Epithelial cell of esophagus (primary cell): ENCODE measurements at regions not wholly inside any gene's neighbourhood (a gene's known extent, or its start where the extent isn't known, plus 50 kb on each side); places are given as distances from the start of the nearest gene placed in this dataset.

ENCODE experiments used
- DNase-seq: peaks from one replicate; pipeline ENCODE4 v3.0.0; 2010; ENCODE audit warnings: low read depth
- H3K4me3 ChIP-seq: 2 replicates; pipeline ENCODE4 v1.5.1; 2011; ENCODE audit warnings: mild to moderate bottlenecking, low read length, control low read depth
- TF ChIP-seq, protein P1 (sequence below): IDR thresholded peaks from 2 replicates; pipeline ENCODE4 v1.5.1; 2011; ENCODE audit warnings: low read depth, mild to moderate bottlenecking, low read length, control low read depth, inconsistent platforms; ENCODE audit not compliant: insufficient read depth; ENCODE audit errors: missing control alignments

DNA sequence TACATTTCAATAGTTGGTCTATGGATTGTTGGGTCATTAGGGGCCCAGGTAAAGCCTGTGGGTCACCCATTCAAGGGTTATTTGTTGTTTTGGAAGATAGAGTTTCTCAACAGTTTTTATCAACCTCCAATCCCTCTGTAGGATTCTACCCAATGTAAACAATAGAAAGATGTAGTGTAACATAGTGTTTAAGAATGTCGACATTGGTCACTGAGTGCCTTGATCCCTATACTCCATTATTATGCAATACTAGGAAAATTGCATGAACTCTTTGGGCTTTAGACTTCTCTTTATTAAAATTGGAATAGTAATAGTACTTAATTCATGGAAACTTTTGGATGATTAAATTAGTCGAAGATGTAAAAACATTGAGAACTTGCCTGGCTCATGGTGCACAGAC, 292.1 kb downstream of the GPD2 start:
- TF ChIP-seq, protein P1, sequence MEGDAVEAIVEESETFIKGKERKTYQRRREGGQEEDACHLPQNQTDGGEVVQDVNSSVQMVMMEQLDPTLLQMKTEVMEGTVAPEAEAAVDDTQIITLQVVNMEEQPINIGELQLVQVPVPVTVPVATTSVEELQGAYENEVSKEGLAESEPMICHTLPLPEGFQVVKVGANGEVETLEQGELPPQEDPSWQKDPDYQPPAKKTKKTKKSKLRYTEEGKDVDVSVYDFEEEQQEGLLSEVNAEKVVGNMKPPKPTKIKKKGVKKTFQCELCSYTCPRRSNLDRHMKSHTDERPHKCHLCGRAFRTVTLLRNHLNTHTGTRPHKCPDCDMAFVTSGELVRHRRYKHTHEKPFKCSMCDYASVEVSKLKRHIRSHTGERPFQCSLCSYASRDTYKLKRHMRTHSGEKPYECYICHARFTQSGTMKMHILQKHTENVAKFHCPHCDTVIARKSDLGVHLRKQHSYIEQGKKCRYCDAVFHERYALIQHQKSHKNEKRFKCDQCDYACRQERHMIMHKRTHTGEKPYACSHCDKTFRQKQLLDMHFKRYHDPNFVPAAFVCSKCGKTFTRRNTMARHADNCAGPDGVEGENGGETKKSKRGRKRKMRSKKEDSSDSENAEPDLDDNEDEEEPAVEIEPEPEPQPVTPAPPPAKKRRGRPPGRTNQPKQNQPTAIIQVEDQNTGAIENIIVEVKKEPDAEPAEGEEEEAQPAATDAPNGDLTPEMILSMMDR: no peak
- DNase-seq: no peak
- no peak overlapping the region for H3K4me3 ChIP-seq

DNA sequence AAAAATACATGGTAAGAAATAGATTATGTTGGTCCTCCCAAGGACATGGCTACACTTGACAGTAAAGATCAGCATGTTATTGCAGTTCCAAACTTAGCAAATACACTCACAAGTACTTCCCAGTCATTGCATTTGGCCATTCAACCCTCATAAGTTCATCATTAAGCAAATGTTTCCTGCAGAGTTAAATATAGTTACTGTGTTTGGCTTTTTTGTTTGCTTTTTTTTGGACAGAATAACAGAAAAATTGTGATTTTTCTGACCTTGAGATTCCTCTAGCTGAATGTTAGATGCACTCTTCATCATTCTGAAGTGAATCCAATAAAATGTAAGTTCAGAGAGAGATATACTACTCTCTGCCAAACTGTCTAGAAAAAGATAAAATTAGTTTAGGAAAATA, 295.3 kb downstream of the GPD2 start:
- H3K4me3 ChIP-seq: no peak overlapping the region

DNA sequence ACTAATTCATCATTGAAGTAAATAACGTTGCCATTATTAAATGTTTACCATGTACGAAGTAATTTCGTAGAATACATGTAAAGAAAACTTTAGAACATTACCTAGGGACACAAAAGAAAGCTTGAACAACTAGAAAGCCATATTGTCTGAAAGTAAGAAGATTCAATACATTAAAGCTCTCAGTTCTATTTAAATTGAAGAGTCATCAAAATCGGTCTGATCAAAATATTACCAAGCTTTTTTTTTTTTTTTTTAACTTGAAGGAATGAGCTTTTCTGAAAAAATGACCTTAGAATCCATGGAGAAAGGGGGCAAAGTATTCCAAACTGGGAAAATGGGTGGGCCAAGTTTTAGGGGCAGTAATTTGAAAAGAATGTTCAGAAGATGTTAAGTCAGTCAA, 300.8 kb downstream of the GPD2 start:
- no peak for DNase-seq
- TF ChIP-seq, protein P1: no peak
- no peak overlapping the region for H3K4me3 ChIP-seq

More for the DNA sequence above, 295.3 kb downstream of the GPD2 start:
- TF ChIP-seq, protein P1: no peak
- no peak for DNase-seq

- TF ChIP-seq, protein P1: no peak
- DNase-seq: no peak
- no peak overlapping the region for H3K4me3 ChIP-seq
Measured at GRCh38 chr2:156739301-156739700, 303.1 kb downstream of the GPD2 start.

GRCh38 chr2:156745619-156746018, 309.4 kb downstream of the GPD2 start:
- TF ChIP-seq, protein P1: no peak
- no peak overlapping the region for H3K4me3 ChIP-seq
- DNase-seq: no peak

GRCh38 chr2:156748221-156748620, 312.0 kb downstream of the GPD2 start:
- DNase-seq: no peak
- H3K4me3 ChIP-seq: no peak overlapping the region
- TF ChIP-seq, protein P1: no peak

GRCh38 chr2:156752042-156752441, 315.9 kb downstream of the GPD2 start:
- TF ChIP-seq, protein P1: no peak
- H3K4me3 ChIP-seq: no peak overlapping the region
- DNase-seq: no peak
